Endothelial cell of umbilical vein (primary cell): ENCODE measurements at regions not wholly inside any gene's neighbourhood (a gene's known extent, or its start where the extent isn't known, plus 50 kb on each side); places are given as distances from the start of the nearest gene placed in this dataset.

Experiments
- BruUV-seq: library from RNA; stranded (reverse); fragments of 400-500 nt; replicated peaks from 2 replicates; lab custom pipeline; 2021; lab: Mats Ljungman, UMichigan
- CTCF ChIA-PET: fragments of 300-600, 350-600 bp; sonication (Branson Sonifier 250); formaldehyde crosslinking; loops from one replicate; lab custom pipeline; 2021; ENCODE audit warnings: antibody characterized with exemption, inconsistent platforms; lab: Charles Lee
- POLR2A ChIA-PET: fragments of 300-600, 350-600 bp; sonication (Branson Sonifier 250); formaldehyde crosslinking; loops from one replicate; lab custom pipeline; 2021; ENCODE audit warnings: antibody characterized with exemption, inconsistent platforms; lab: Charles Lee
- DNase-seq: peaks from one replicate; pipeline ENCODE4 v3.0.0-alpha.2; 2011; ENCODE audit warnings: low read depth, low spot score
- FAIRE-seq: peaks from 2 replicates; lab custom pipeline; 2011; peaks lifted over from hg19 to GRCh38; lab: Jason Lieb, UNC
- H2AFZ ChIP-seq: 2 replicates; pipeline ENCODE4 v1.6.0; 2012; ENCODE audit warnings: low read depth, low read length, control low read depth, inconsistent platforms
- H3K27ac ChIP-seq: 2 replicates; pipeline ENCODE4 v1.5.1; 2011; ENCODE audit warnings: low read depth, mild to moderate bottlenecking, control low read depth, low read length, moderate library complexity; ENCODE audit not compliant: insufficient read depth
- H3K27me3 ChIP-seq, 2 experiments: 2 replicates each; pipeline versions ENCODE4 v1.6.0 to v1.6.1; 2011; ENCODE audit warnings: low read length in 2 of 2, mixed read lengths in 1 of 2; ENCODE audit not compliant: control insufficient read depth in 2 of 2, insufficient read depth in 2 of 2
- H3K36me3 ChIP-seq, 2 experiments: 2 replicates in 1 of 2; 3 replicates in 1 of 2; pipeline ENCODE4 v1.5.1; 2011; ENCODE audit warnings: low read length in 2 of 2, mild to moderate bottlenecking in 1 of 2, moderate library complexity in 1 of 2; ENCODE audit not compliant: control insufficient read depth in 2 of 2, insufficient read depth in 2 of 2; ENCODE audit errors: extremely low read depth in 1 of 2
- H3K4me1 ChIP-seq: 3 replicates; pipeline ENCODE4 v1.5.1; 2011; ENCODE audit warnings: mild to moderate bottlenecking, low read length; ENCODE audit not compliant: control insufficient read depth, insufficient read depth; ENCODE audit errors: extremely low read depth
- H3K4me2 ChIP-seq: 2 replicates; pipeline ENCODE4 v1.6.1; 2011; ENCODE audit warnings: low read length, control low read depth, mixed read lengths; ENCODE audit not compliant: insufficient read depth
- H3K4me3 ChIP-seq, 3 experiments: fragments of 200-600 bp in 1 of 3; sonication (generic), shearing (Covaris generic) in 1 of 3; replicated peaks in 1 of 3; 2 replicates each; pipeline ENCODE4 v1.5.1; 2011 to 2016; ENCODE audit warnings: control low read depth in 3 of 3, low read length in 3 of 3, mild to moderate bottlenecking in 2 of 3, inconsistent platforms in 1 of 3, low read depth in 1 of 3, moderate library complexity in 1 of 3; ENCODE audit not compliant: insufficient read depth in 1 of 3
- H3K79me2 ChIP-seq: 2 replicates; pipeline ENCODE4 v1.6.0; 2012; ENCODE audit warnings: low read length, inconsistent platforms; ENCODE audit not compliant: control insufficient read depth, insufficient read depth
- H3K9ac ChIP-seq: replicated peaks from 2 replicates; pipeline ENCODE3; 2011; ENCODE audit warnings: low read length, control low read depth; ENCODE audit not compliant: insufficient read depth; ENCODE audit errors: extremely low read depth
- H3K9me1 ChIP-seq: replicated peaks from 3 replicates; pipeline ENCODE4 v1.6.0; 2011; ENCODE audit warnings: mild to moderate bottlenecking, low read length; ENCODE audit not compliant: control insufficient read depth, insufficient read depth; ENCODE audit errors: extremely low read depth
- H3K9me3 ChIP-seq: replicated peaks from 2 replicates; pipeline ENCODE4 v1.5.1; 2012; ENCODE audit warnings: low read length, inconsistent platforms; ENCODE audit not compliant: control insufficient read depth, insufficient read depth
- H4K20me1 ChIP-seq: replicated peaks from 2 replicates; pipeline ENCODE3; 2011; ENCODE audit warnings: mild to moderate bottlenecking, low read length; ENCODE audit not compliant: control insufficient read depth, insufficient read depth; ENCODE audit errors: extremely low read depth
- CTCF ChIP-seq, 2 donors: IDR thresholded peaks; 1 replicate in 1 of 2; 2 replicates in 1 of 2; pipeline ENCODE4 v1.5.1; 2011; ENCODE audit warnings: low read length in 2 of 2, mild to moderate bottlenecking in 2 of 2, moderate library complexity in 2 of 2, control low read depth in 1 of 2, inconsistent platforms in 1 of 2, low read depth in 1 of 2; ENCODE audit not compliant: insufficient read depth in 1 of 2; ENCODE audit errors: extremely low read depth in 1 of 2
- EZH2 ChIP-seq: IDR thresholded peaks from 2 replicates; pipeline ENCODE4 v1.6.1; 2012; ENCODE audit warnings: borderline replicate concordance, low read depth, mild to moderate bottlenecking, moderate library complexity, low read length, inconsistent platforms; ENCODE audit not compliant: severe bottlenecking
- FOS ChIP-seq: IDR thresholded peaks from 2 replicates; pipeline ENCODE4 v1.6.1; 2011; ENCODE audit warnings: mild to moderate bottlenecking, low read length, moderate library complexity, borderline replicate concordance; ENCODE audit not compliant: insufficient read depth
- GATA2 ChIP-seq: IDR thresholded peaks from 2 replicates; pipeline ENCODE4 v1.7.0; 2011; ENCODE audit warnings: low read depth, mild to moderate bottlenecking, moderate library complexity, mixed read lengths, low read length; ENCODE audit not compliant: insufficient read length, insufficient read depth
- JUN ChIP-seq: IDR thresholded peaks from 2 replicates; pipeline ENCODE4 v1.6.1; 2011; ENCODE audit warnings: borderline replicate concordance, low read depth; ENCODE audit not compliant: insufficient read length, insufficient read depth
- MYC ChIP-seq: IDR thresholded peaks from one replicate; pipeline ENCODE4 v1.6.1; 2011; ENCODE audit warnings: mild to moderate bottlenecking, low read depth, low read length
- POLR2A ChIP-seq: IDR thresholded peaks from 2 replicates; pipeline ENCODE4 v1.6.1; 2012; ENCODE audit warnings: low read depth, mild to moderate bottlenecking, control low read depth, low read length
- POLR2AphosphoS5 ChIP-seq: IDR thresholded peaks from 2 replicates; pipeline ENCODE4 v1.6.1; 2012; ENCODE audit warnings: low read depth, mild to moderate bottlenecking, control low read depth, low read length, moderate library complexity; ENCODE audit not compliant: insufficient read depth
- dilution Hi-C: fragments of 300-500 bp; cut with MboI; formaldehyde crosslinking; loops from one replicate; pipeline ENCODE4 v1.15.0; 2019; ENCODE audit warnings: low sequenced_read_pairs; ENCODE audit not compliant: extremely low pct_ligation_motif_present
- intact Hi-C: fragments of 100-400 bp; cut with micrococcal nuclease; formaldehyde crosslinking; loops from one replicate; pipeline ENCODE4 v1.10.0; 2022
- TF ChIP-seq, protein P1 (sequence below): IDR thresholded peaks from 2 replicates; pipeline ENCODE4 v1.6.1; 2011; ENCODE audit not compliant: insufficient read depth, insufficient read length

GRCh38 chr1:5594056-5594956, 397.9 kb downstream of the NPHP4 start:
- H3K4me3 ChIP-seq, result no peak overlapping the region
- no peak overlapping the region for H3K27ac ChIP-seq
- no peak for TF ChIP-seq GATA2
- TF ChIP-seq JUN, result no peak
- TF ChIP-seq POLR2A, result no peak
- TF ChIP-seq, protein P1, sequence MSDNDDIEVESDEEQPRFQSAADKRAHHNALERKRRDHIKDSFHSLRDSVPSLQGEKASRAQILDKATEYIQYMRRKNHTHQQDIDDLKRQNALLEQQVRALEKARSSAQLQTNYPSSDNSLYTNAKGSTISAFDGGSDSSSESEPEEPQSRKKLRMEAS, result no peak
- TF ChIP-seq EZH2, result no peak
- TF ChIP-seq POLR2AphosphoS5, result no peak
- no peak for TF ChIP-seq FOS
- TF ChIP-seq CTCF (IDR thresholded peaks at IDR 0.05; ENCODE audit: extremely low read depth in 1 of 2, insufficient read depth in 1 of 2, low read depth in 1 of 2, low read length in 2 of 2), result no peak
- TF ChIP-seq MYC, result no peak
- no peak overlapping the region for H3K9ac ChIP-seq
- H3K36me3 ChIP-seq, result no peaks in the 10 kb centered on the region
- no peaks in the 10 kb centered on the region for H3K4me1 ChIP-seq
- no peak for DNase-seq
- H3K27me3 ChIP-seq, result no peaks in the 10 kb centered on the region
- intact Hi-C loops (no loop called here), dilution Hi-C loops (no loop called here)
- H3K9me3 ChIP-seq, result peaks cover 6% of the 10 kb centered on the region
- no peaks in the 10 kb centered on the region for H3K9me1 ChIP-seq
- no peak overlapping the region for H3K4me2 ChIP-seq
- FAIRE-seq, result no peak
- no TSS peak for BruUV-seq
- no peaks in the 10 kb centered on the region for H4K20me1 ChIP-seq
- no peak overlapping the region for H2AFZ ChIP-seq
- no peaks in the 10 kb centered on the region for H3K79me2 ChIP-seq
- ChIA-PET POLR2A (no interaction called here), CTCF (no interaction called here)
